ENCODE measurements at regions not wholly inside any gene's neighbourhood (a gene's known extent, or its start where the extent isn't known, plus 50 kb on each side); places are given as distances from the start of the nearest gene placed in this dataset.

- TF ChIP-seq CTCF (IDR thresholded peaks at IDR 0.05): no peak
- TF ChIP-seq POLR2A (IDR thresholded peaks at IDR 0.05): no peak
Observed at GRCh38 chr2:40653829-40654228, 201.9 kb upstream of the SLC8A1 start.

Data from thyroid gland (tissue), 4 donors.